KMS-11 (cell line): ENCODE measurements at regions not wholly inside any gene's neighbourhood (a gene's known extent, or its start where the extent isn't known, plus 50 kb on each side); places are given as distances from the start of the nearest gene placed in this dataset.
"Not testable (repeated sequence)": the region's sequence is repeated elsewhere in the genome, so short reads cannot be mapped to it uniquely, and the experiment has no call there.

ENCODE experiments used
- H2AFZ ChIP-seq: fragments of 200-600 bp; sonication (generic); 2 replicates; pipeline ENCODE4 v1.6.1; 2016; ENCODE audit warnings: antibody characterized with exemption, mixed run types, low read depth
- H3K27ac ChIP-seq: fragments of 200-600 bp; sonication (generic); 2 replicates; pipeline ENCODE4 v1.6.1; 2016; ENCODE audit warnings: mild to moderate bottlenecking, mixed run types
- H3K27me3 ChIP-seq: fragments of 200-600 bp; sonication (generic); 2 replicates; pipeline ENCODE4 v1.6.1; 2017; ENCODE audit warnings: mild to moderate bottlenecking, low read depth, mixed run types, moderate library complexity; ENCODE audit not compliant: insufficient read depth
- H3K36me3 ChIP-seq: fragments of 200-600 bp; sonication (generic); 2 replicates; pipeline ENCODE4 v1.6.1; 2017; ENCODE audit warnings: mild to moderate bottlenecking, mixed run types; ENCODE audit not compliant: insufficient read depth
- H3K4me1 ChIP-seq: fragments of 200-600 bp; sonication (generic); 2 replicates; pipeline ENCODE4 v1.6.1; 2016; ENCODE audit warnings: mild to moderate bottlenecking, low read depth, mixed run types; ENCODE audit not compliant: poor library complexity, severe bottlenecking
- H3K4me2 ChIP-seq: fragments of 200-600 bp; sonication (generic); 2 replicates; pipeline ENCODE4 v1.7.0; 2016; ENCODE audit warnings: mild to moderate bottlenecking, mixed run types
- H3K4me3 ChIP-seq: fragments of 200-600 bp; sonication (generic); IDR thresholded peaks from 2 replicates; pipeline ENCODE4 v1.6.1; 2017; ENCODE audit warnings: low read depth, low read length, mixed read lengths; ENCODE audit not compliant: insufficient read depth
- H3K79me2 ChIP-seq: fragments of 200-600 bp; sonication (generic); 2 replicates; pipeline ENCODE4 v1.6.1; 2016; ENCODE audit warnings: low read depth, mixed run types; ENCODE audit not compliant: insufficient read depth
- H3K9ac ChIP-seq: fragments of 200-600 bp; sonication (generic); 2 replicates; pipeline ENCODE4 v1.6.1; 2016; ENCODE audit warnings: mild to moderate bottlenecking, mixed run types
- H4K20me1 ChIP-seq: fragments of 200-600 bp; sonication (generic); 2 replicates; pipeline ENCODE4 v1.6.1; 2016; ENCODE audit warnings: mild to moderate bottlenecking, mixed run types; ENCODE audit not compliant: insufficient read depth
- CTCF ChIP-seq: fragments of 200-600 bp; sonication (generic); conservative IDR thresholded peaks from 2 replicates; pipeline ENCODE4 v1.6.1; 2017; ENCODE audit warnings: low read depth, mild to moderate bottlenecking, antibody characterized with exemption, low read length, moderate library complexity, mixed read lengths

- Histone ChIP-seq H3K4me1 (no peaks in the 10 kb centered on the region), H3K27ac (no peak overlapping the region), H2AFZ (no peak overlapping the region), H3K9ac (no peak overlapping the region), H3K4me2 (no peak overlapping the region), H3K36me3 (no peaks in the 10 kb centered on the region), H4K20me1 (no peaks in the 10 kb centered on the region), H3K79me2 (no peaks in the 10 kb centered on the region), H3K27me3 (no peaks in the 10 kb centered on the region), H3K4me3 (no peak overlapping the region)
- TF ChIP-seq CTCF = no peak
Observed at GRCh38 chr7:94149789-94150545, 145.8 kb upstream of the BET1 start.

DNA sequence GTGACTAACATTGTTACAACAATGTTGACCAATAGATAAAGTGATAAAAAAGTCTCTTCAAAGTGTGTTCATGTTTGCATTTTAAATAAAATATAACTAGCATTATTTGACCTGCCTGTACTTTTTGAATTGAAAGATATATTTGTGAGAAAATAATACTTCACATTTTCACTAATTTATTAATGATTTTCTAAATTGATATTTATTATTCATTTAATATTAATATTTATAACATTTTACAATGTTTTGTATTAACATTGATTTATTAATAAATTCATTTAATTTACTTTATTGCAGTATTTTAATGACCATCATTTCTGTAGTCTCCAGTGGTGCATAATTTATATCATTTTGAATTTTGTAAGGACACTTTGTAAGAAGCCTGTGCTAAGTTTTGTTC, 150.0 kb upstream of the BET1 start:
- H4K20me1 ChIP-seq = no peaks in the 10 kb centered on the region
- no peaks in the 10 kb centered on the region for H3K36me3 ChIP-seq
- H2AFZ ChIP-seq = no peak overlapping the region
- no peak overlapping the region for H3K27ac ChIP-seq
- H3K27me3 ChIP-seq = no peaks in the 10 kb centered on the region
- no peaks in the 10 kb centered on the region for H3K79me2 ChIP-seq
- H3K4me2 ChIP-seq = no peak overlapping the region
- no peak for TF ChIP-seq CTCF
- H3K9ac ChIP-seq = no peak overlapping the region
- H3K4me3 ChIP-seq = no peak overlapping the region
- H3K4me1 ChIP-seq = no peaks in the 10 kb centered on the region

DNA sequence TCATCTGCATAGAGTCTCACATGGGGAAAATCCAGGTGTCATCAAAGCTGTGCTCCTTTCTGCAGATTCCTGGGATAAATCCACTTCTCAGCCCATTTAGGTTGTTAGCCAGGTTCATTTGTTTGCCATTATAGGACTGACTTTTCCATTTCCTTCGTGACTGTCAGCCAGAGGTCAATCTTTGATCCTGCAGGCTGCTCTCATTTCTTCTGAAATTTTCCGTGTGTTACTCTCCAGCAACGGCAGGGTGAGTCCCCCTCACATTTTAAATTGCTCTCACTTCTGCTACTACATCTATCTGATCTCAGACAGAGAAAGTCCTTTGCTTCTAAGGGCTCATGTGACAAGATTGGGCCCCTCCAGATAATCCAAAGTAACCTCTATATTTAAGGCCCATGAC, 150.7 kb upstream of the BET1 start:
- Histone ChIP-seq H3K4me3 (no peak overlapping the region), H3K9ac (no peak overlapping the region), H2AFZ (no peak overlapping the region), H3K4me2 (no peak overlapping the region), H4K20me1 (no peaks in the 10 kb centered on the region), H3K36me3 (no peaks in the 10 kb centered on the region), H3K79me2 (no peaks in the 10 kb centered on the region), H3K27me3 (no peaks in the 10 kb centered on the region), H3K27ac (no peak overlapping the region), H3K4me1 (no peaks in the 10 kb centered on the region)
- TF ChIP-seq CTCF = no peak

- H3K79me2 ChIP-seq, H3K9ac ChIP-seq, H3K27me3 ChIP-seq, H4K20me1 ChIP-seq, H3K4me2 ChIP-seq, H2AFZ ChIP-seq, H3K36me3 ChIP-seq, H3K4me3 ChIP-seq, H3K27ac ChIP-seq: not testable (repeated sequence)
- peaks cover 11% of the 10 kb centered on the region for H3K4me1 ChIP-seq
Observed at GRCh38 chr7:94157659-94158306, 153.6 kb upstream of the BET1 start.
